ENCODE measurements at regions not wholly inside any gene's neighbourhood (a gene's known extent, or its start where the extent isn't known, plus 50 kb on each side); places are given as distances from the start of the nearest gene placed in this dataset.

DNA sequence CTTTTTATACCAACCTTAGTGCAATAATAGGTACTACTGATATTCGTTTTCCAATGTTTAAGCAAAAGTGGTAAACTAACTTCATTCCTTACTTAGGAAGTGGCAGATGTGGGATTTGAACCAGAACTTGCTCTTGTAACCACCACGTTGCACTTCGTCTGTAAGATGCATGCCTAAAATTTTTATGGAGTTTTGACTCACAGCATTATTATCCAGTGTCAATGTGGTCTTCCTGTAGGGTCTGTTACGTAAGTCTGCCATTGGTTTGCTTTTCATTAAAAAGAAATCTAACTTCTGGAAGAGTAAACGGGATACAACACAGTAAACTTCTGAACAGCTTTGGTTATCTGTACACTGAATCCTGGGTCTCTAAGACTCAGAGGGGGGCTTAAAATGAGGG lies 521.0 kb upstream of the WWC1 start:
- no peak for DNase-seq

DNA sequence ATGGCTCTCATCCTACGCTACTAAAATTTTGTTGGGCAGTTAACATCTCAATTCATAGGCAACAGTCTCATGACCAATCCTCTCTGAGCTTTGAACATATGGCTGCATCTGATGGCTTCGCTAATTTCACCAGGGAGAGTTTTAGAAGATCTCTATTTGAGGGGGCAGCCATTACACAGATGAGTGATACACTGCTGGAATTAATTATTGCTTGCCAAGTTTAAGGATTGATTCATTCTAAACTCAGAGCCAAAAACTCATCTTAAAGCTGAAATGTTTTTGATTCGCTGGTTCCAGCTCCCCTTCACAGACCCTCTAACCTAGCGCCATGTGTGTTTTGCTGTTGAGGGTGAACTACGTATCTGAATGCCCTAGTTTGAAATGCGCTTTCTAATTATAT lies 519.9 kb upstream of the WWC1 start:
- no peak for DNase-seq

DNA sequence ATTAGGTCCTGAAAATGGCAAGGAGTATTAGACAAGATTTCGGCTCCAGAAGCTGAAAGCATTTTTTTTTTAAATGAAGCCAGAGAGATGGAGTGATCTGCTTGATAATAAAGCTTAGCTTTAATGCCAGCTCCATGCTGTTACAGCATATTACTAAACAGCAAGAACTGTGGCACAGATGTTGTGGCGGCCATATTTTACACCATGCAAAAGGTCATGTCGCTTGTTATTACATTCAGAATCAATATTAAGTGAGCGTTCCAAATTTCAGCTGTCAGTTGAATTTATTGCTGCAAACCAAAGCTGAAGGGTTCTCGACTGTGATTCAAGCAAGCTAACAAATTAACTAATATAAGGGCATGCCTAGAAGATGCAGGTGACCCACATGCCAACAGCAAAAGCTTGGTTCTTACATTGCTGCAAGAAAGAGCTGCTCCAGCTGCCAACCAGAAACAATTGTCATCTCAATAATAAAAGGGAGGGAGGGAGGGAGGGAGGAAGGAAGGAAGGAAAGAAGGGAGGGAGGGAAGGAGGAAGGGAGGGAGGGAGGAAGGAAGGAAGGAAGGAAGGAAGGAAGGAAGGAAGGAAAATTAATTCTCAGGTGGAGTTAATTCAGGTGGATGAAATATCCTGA lies 517.7 kb upstream of the WWC1 start:
- no peak for DNase-seq

DNA sequence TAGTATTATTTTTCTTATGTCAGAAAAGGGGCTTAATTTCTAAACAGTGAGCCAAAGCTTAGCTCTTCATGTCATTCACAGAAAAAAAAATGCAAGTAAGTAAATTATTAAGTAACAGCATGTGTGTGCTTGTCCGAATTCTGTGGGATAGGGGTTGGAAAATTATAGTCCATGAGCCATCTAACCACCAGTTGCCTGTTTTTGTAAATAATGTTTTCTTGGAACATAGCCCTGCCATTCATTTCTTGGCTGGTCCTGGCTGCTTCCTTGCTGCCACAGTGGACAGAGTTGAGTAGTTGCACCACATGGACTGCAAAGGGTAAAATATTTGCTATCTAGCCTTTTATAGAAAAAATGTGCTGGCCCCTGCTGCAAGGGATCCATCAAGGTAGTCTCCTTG lies 513.7 kb upstream of the WWC1 start:
- DNase-seq = no peak

DNA sequence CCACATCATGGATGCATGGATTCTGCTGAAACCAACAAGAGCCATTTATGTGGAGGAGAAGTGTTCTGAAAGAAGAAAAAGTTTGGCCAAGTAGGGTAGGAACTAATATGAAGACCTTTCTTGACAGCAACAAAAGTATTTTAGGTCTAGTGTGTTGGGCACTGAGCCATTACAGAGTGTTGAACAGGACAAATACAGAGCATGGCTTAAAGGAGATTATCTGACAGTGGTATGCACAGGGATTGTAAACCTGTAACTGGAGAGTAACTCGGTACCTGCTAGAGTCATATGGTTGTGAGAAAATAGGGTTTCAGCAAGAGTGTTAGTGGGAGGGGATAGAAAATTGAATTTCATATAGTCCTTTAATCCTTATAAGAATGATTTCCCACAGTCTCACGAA lies 513.2 kb upstream of the WWC1 start:
- no peak for DNase-seq

DNA sequence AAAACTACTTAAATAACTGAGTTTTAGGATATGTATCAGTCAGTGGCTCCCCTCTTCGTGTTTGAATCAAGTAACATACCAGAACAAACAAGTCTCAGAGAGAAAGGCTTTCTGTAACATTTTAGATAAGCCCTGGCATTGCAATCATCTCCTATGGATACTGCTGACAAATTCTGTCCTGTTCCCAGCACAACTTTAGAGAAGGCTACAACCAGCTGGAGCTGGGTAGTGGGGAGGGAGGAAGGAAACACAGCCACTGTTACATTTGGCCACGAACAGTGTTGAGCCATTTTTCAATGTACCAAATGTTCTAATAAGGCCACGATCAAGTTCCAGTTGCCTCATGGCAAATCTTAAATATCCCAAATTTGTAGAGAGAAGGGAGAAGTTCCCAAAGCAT lies 511.8 kb upstream of the WWC1 start:
- no peak for DNase-seq

DNA sequence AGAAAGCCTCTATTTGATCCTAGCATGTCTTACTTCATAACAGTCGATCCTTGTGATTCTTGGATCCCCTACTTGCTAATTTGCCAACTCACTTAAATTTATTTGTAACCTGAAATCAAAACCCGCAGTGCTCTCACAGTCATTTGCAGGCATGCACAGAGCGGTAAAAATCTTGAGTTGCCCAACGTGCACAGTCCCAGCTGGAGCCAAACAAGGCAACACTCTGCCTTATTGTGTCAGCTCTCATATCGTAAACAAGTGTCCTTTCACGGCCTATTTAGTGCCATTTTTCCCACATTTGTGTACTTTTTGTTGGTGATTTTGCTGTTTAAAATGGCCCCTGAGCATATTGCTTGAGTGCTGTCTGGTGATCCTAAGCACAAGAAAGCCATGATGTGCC lies 511.3 kb upstream of the WWC1 start:
- DNase-seq = no peak

DNA sequence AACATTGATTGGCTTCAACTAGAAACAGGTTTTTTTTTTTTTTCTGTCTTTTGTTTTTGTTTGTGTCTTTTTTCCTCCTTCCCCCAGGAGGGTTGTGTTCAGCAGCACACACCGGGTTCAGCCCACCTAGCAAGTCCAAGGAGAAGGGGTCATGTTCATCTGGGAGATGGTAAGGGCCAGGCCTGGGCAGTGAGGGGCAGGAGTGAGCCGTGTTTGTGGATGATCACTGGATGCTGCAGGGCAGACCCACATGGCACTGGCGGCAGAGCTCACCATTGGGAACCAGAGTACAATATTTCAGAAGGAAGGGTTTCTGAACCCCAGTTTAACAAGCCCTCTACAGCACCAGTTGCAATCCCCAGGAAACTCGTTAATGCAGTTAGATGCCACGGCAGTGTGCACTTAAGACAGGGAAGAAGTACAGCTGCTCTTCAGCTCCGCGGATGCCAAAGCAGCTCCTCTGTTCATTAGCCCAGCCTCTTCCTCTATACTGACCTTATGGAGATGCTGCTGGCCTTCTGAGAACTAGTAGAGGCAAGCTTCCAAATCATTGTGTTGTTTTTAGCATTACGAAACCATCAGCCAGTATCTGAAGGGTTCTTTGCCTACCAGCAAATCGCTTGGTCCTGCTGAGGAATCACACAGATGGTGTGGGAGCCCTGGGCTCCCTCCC lies 508.2 kb upstream of the WWC1 start:
- no peak for DNase-seq

DNA sequence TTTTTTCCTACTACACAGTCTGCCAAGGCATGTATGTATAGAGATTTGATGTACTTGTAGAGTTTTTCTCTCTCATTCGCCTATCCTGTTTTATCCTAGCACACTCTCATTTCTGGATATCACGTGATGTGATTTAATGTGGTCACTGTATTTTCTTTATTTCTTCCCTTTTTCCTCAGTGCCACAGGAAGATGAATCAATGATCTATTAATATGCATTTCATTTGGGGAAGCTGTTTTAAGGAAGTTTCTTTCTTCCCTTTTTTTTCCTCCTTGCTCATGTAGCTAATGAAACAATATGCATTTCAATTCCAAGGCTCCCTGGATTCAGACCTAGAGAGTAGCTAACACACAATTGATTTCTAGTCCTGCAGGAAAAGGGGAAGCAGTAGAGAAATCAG lies 506.3 kb upstream of the WWC1 start:
- DNase-seq = no peak

DNA sequence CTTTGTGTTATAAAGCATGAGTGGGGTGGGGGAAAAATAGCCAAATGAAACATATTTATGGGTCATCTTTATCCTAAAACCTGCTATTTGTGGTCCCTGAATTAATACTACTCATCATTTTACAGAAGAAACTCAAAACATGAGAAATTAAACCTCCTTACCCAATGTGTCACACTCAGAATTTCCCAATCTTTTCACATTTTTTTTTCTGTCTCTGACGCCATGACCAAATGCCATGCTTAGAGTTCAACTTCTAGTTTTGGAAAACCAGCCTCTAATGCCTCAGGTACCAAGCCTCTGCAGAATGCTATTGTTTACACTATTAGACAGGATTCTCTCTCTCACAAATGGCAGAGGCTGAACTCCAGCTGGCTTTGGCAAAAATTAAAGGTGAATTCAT lies 505.5 kb upstream of the WWC1 start:
- DNase-seq = no peak

DNA sequence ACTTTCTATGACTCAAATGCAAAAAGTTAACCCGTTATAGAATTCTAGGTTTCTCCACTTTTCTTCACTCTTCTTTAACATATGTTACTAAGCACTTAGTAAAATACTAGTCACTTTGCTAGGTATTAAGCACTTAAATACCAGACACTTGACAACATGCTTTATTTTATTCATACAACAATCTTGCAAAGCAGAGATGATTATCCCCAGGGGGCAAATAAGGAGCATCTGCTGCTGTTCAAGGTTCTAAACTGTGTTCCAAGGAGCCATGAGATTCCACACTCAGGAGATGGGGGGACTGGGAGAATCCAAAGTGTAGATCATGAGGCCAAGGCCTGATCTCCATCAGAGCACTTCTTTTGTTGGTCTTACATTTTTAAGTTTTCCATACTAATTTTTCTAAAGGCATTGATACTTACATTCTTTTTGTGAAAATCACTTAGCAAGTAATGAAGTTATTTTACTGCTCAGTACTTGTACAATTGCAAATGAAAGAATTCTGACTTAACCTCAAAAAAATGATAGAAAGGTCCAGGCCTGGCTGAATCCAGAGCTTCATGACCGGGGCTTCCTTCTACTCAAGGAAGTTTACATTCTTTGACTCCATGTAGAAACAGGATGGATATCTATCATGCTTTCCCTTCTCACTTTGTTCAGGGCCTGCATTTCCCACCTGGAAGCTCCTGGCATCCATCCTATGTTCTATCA lies 504.4 kb upstream of the WWC1 start:
- no peak for DNase-seq

DNA sequence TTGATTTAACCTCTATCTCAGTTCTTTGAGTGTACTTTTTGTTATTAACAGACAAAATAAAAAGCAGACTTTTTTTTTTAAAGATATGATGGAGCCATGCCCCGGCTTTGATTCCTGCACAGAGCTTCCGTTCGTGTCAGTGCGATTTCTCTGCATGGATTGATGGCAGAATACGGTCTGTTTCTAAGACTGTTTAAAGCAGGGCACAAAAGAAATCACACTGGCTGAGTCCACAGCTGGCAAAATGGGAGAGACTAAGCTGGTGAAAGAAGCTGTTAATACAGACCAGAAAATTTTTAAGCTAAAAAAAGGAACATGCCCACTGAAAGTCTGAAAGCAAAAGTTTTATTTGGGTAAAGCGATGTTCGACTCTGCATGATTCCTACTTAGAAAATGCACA lies 501.4 kb upstream of the WWC1 start:
- no peak for DNase-seq

DNA sequence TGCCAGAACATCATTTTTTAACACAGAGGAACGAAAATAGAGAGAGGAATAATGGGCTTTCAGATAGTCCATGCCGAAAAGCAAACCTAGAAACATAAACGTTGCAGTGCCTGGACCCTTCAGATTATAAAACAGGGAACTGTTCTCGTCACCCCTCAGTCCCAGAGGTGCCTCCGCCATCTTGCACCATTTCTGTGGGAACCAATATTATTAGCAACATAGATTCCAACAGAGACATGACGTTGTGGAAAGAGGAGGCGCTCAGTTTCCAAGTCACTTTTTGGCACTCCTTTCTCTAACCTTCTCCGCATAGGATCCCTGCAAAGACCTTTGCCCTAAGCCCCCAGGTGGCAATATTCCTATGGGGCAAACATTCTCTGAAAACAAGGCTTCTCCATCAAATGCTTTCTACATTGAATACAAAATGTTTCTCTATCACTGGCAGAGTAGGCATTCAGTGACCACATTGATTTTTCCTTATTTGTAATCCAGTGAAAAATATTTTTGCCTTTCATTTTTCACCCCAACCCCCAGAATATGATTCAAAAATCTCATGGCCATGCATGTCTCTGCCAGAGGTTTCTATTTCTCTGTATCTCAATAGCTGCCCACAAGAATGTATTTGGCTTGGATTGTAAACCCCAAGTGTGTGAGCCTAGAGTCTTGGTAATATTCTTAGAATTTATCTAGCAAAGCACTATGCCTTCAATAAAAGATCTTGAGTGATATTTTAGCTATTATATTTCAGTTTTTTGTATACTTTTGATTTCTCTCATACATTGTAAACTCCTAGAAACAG lies 500.8 kb upstream of the WWC1 start:
- no peak for DNase-seq

DNA sequence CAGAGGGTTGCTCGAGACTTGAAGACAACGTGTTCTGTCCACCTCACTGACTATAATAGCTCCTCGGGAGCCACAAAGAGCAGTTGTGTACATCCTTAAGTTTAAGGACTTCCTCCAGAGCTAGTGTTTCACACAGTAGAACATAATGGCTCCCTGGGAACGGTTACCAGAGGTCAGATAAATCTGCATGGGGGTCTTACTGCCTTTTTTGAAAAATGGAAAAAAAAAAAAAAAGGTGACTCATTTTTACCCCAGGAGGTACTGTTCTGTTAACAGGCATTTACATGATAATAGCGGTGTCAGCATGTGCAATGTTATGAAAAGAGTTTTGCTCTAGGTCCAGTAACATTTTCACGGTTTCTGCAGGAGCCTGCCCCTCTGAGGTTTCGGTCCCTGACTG lies 498.9 kb upstream of the WWC1 start:
- DNase-seq = no peak

DNA sequence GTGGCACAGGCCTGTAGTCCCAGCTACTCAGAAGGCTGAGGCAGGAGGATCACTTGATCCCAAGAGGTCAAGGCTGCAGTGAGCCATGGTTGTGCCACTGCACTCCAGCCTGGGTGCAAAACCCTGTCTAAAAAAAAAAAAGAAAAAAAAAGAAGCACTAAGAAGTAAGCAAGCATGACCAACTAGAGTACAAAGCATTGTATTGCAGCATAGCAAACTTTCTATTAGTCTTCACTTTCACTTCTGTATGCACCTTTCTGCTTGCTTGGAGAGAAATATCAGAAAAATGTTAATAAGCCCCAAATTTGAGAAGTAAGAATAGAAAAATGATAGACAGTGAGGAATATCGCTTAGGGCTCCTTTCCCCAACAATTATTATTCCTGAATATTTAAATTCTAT lies 497.7 kb upstream of the WWC1 start:
- DNase-seq = no peak

DNA sequence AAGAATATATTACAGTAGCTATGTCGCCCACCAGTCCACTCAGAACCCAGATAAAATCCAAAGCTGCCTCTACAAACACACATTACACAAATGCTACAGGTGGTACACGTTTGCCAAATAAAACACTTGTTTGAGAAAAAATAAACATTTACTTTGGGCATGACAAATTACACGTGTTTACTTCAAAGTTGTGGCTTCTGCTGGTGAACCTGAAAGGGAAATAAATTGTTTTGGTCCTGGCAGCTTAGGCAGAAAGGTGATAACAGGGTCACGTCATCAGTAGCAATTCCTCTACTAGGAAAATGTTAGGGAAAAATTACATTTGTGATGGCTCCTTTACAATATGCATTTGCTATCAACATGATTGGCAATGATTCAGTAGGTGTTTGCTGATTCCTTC lies 497.3 kb upstream of the WWC1 start:
- DNase-seq = no peak

DNA sequence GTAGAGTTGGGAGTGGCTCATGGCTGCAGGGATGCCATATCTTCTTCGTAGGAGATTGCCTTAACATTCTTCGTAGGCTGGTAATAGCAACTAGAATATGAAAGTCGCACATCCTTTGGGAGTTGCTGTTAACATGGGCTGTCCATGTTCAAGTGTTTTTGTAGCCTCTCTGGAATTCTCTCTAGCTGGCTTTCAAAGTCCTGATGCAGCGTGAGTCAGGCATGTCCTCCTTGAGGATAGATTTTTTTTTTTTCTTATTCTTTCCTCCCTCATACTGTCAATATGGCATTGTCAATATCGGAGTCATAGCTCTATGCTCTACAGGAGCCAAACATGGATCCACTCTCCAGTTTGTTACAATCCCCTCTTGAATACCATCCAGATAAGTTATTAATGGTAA lies 494.8 kb upstream of the WWC1 start:
- DNase-seq = no peak

DNA sequence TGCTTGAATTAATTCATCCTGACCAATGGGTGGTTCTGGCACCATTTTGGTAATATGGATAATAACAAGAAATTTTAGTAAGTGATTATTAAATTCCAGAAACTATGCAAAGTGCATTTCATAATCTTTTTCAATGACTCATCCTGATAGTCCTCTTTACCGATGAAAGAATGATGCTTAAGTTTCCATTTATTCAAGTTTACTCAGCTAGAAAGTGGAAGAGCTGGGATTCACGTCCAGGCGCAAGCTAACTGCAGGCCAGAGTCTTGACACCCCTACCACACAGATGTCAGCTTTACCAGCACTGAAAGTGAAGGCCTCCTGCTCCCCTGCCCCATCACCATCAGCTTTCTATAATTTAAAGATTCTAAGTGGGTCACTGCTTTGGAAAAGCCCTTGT lies 493.5 kb upstream of the WWC1 start:
- DNase-seq = peak; percentile 8

DNA sequence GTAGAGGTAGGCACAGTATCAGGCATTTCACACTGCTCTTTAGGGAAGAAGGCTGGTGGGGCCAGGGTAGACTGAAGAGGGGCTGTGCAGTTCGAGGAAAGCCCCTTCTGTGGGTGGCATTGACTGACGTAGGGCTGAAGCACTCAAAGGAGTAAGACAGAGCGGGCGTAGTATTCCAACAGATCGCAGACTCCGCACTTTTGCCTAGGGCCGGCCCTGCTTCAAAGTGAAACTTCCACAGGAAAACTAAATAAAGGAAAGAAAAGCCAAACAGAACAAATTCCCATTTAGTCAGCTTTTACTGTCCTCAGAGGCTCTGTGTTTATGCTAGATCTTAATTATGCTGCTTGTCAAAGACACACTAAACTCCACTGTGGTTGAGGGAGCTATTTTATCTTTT lies 493.0 kb upstream of the WWC1 start:
- DNase-seq = no peak

DNA sequence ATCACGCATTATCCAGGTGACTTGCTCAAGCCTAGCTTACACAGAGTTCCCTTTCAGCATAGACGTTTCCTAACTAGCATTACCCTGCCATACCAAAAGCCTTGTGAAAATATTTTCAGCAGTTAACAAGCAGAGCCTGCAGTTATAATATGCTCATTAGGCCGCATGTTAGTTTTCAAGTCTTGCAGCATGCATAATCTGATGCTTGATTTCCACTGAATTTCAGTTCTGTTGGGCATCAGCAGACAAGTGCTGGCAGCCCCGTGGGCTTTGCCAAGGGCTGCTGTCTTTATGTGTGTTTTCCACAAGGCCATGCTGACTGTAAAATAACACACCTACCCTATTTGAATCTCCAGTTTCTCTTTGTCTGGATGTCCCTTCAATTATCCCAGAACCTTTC lies 491.0 kb upstream of the WWC1 start:
- no peak for DNase-seq

DNA sequence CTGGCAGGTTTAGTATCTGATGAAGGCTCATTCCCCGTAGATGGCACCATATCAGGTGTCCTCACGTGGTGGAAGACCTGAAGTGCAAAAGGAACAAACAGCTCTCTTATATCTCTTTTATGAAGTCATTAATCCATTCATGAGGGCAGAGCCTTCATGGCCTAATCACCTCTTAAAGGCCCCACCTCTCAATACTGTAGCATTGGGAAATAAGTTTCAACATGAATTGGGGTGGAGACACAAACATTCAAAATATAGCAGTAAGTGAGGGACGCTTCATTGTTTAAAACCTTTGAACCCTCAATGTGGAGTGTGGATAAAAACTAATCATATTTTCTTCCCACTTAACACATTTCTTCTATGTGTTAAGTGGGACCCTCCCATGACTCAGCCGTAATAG lies 489.4 kb upstream of the WWC1 start:
- DNase-seq = no peak

DNA sequence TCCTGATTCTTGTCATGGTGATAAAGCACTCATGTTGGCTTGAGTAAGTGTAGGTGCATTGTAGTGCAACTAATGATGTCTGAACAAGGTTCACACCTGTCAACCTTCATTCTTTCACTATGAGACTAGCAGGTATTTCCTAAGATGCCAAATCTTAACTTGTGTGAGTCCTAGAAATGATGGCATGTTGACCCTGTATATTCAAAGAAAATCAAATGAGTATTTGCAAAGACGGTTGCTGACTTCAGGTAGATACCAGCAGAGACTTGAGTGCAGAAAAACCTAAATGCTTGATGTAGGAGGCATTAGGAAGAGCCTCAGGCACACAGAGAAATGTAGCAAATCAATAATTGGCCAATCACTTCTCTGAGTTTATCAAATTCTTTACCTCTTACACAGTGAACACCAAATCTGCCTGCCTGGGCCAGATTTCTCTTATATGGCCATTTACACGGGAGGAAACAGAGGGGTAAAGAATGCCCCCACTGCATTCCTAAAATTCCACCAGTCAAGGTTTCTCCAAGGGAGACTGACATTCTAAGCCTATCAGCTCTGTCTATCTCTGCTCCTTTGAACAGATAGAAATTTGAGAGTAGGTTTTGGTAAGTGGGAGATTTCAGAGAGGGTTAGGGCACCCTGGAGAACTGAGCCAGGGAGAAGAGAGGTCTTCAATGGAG lies 488.6 kb upstream of the WWC1 start:
- DNase-seq = no peak

DNA sequence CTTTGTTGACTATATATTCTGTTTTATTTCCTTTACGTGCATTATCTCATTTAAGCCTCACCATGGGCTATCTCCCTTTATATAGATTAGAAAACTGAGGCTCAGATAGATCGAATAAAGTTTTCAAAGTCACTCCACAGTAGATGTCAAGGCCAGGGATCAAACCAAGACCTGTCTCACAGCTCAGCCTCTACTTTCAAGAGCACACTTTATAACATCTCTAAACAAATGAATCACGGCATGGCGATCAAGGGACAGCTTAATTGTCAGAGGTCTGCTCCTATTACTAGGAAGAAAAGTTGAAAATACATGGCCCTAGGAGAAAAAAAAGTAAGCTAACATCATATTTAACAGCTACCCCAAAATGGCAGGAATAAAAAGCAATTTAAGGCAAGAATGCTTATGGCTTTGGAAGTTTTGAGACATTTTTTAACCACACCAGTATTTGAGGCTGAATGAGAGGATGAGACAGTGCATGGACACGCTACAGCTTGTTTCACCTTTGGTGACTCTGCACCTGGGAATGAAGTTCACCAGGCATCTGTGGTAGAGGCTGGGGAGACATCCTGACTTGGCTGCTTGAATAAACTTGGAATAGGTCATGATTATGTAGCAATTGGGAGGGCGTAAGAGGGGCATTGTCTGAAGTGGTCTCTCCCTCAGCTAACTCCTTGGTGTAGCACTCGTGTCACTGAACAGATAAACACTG lies 486.8 kb upstream of the WWC1 start:
- no peak for DNase-seq

Measured in activated CD4-positive, alpha-beta T cell treated with anti-CD3 and anti-CD28 coated beads, Interleukin-10, Interleukin-2, amounts not matched to agents 100 ng/mL and 50 ng/mL, durations not matched to agents 16 hours and 8 hours (primary cell).